GM18498 (cell line): ENCODE measurements at regions not wholly inside any gene's neighbourhood (a gene's known extent, or its start where the extent isn't known, plus 50 kb on each side); places are given as distances from the start of the nearest gene placed in this dataset.
"Not testable (repeated sequence)": the region's sequence is repeated elsewhere in the genome, so short reads cannot be mapped to it uniquely, and the experiment has no call there.

Experiments used
- ATAC-seq: cut with Tn5 transposase; IDR thresholded peaks from one replicate; pipeline ENCODE4 v1.9.1; 2021; ENCODE audit warnings: mild to moderate bottlenecking, moderate library complexity; ENCODE audit not compliant: unreplicated experiment

DNA sequence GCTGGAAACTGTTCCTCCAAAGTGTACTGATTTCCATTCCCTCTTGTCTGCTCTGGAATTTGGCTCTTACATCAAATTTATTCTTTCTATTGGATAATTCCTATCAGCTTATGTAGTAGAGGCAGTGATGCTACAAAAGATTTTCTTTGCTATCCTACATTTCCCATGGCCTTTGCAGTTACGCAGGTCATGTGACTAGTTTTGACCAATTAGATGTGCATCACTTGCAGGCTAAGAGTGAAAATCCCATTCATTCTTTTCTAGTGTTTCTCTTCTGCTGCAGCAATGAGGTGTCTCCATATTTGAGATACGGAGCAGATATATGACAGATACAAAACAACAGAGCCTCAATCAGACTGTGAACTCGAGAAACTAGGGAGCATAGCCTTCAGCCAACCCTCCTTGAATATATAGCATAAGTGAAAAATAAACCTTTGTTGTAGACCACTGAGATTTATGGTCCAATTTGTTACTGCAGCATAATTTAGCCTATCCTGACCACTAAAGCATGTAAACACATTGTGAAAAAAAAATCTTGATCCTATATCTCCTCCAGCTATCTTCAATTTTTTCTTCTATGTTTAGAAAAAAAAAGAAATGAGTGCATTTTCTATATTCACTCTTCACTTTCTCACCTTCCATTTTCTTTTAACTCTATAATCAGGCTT lies 102.0 kb downstream of the HNMT start:
- ATAC-seq = no peak

DNA sequence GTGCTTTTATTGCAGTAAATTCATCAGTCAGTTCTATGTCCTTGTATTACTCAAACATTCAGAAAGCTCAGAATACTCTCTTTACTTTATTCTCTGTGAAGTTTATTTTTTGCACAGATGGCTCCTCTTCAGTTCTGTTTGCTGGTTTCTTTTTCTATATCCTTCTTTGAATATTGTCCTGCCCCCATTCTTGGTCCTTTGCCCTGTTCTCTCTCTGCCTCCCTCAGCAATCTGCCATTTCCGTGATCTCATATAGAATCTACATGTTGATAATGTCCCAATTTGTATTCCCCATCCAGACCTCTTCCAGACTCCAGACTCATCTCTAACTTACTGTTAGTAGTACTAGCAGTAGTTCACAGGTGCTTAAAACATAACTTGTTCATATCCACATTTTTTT lies 102.6 kb downstream of the HNMT start:
- no peak for ATAC-seq

DNA sequence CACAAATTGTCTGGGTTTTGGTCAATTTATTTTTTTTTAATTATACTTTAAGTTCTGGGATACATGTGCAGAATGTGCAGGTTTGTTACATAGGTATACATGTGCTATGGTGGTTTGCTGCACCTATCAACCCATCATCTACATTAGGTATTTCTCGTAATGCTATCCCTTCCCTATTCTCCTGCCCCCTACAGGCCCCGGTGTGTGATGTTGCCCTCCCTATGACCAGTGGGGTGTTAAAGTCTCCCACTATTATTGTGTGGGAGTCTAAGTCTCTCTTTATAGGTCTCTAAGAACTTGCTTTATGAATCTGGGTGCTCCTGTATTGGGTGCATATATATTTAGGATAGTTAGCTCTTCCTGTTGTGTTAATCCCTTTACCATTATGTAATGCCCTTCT lies 104.4 kb downstream of the HNMT start:
- ATAC-seq = not testable (repeated sequence)

DNA sequence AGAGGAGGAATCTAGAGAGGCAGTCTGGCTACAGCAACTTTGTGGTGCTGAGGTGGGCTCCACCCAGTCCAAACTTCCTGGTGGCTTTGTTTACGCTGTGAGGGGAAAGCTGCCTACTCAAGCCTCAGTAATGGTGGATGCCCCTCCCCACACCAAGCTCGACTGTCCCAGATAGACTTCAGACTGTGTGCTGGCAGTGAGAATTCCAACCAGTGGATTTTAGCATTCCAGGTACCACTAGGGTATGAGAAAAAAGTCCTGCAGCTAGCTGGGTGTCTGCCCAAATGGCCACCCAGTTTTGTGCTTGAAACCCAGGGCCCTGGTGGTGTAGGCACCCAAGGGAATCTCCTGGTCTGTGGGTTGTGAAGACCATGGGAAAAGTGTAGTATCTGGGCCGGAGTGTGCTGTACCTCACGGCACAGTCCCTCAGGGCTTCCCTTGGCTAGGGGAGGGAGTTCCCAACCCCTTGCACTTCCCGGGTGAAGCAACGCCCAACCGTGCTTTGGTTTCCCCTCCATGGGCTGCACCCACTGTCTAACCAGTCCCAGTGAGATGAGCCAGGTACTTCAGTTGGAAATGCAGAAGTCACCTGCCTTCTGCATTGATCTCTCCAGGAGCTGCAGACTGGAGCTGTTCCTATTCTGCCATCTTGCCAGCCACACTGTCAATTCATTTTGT lies 106.9 kb downstream of the HNMT start:
- ATAC-seq = not testable (repeated sequence)

DNA sequence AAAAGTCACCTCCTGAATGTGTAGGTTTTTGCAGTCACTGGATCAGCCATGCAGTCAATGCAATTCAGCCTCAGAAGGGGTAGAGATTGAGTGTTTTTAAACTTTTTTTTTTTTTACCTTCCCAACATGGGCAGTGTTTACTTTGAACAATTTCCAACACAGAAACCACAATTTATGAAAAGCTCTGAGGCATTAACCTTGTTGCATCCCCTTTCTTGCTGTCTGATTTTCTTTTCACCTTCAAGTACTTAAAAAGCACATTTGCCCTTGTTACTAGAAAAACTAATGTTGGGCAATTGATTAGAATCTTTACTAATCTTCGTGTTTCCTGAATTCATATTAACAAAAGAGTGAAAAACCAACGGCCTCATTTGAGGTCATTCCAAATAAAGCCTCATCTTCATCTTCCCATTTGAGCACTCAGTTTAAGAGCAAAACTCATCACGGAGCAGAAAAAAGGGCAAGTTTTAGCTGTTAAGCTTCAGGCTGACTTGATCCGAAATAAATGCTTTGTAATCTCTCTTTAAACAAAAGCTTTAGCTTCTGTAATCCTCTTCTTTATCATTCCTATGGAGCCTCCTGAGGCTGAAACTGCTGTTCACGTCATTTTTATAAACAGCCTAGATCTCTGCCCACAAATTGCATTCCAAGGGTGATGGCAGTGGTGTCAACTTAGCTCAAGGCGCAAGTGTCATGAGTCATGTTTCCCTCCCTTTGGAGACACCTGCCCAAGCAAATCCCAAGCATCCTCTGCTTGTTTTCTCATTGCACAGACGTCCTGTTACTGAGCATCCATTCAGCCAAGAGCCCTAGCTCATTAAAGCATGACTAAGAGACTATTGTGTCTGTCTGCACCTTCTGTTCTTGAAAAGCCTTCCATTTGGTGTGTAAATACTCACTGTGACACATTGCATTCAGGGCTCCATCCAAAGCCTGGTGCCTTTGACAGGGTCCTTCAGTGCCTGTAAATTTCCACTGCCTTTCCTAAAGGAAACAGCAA lies 107.7 kb downstream of the HNMT start:
- no peak for ATAC-seq

DNA sequence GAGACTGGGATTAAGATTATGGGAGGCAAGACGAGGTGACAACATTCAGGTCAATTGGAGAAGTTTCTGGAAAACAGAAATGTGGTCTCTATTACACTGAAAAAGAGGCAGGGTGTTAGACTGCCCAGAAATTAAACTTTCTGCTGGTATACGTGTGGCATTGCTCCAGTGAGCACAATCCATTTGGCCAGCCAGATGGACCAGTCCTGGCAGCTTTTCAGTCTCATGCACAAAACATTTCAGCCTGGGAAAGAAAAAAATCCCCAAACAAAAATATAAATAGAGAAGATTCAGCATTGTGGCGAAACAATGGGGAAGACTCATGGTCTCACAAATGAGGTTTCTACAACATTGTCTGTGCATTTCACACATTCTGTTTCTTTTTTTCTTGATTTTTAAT lies 113.9 kb downstream of the HNMT start:
- ATAC-seq = no peak

DNA sequence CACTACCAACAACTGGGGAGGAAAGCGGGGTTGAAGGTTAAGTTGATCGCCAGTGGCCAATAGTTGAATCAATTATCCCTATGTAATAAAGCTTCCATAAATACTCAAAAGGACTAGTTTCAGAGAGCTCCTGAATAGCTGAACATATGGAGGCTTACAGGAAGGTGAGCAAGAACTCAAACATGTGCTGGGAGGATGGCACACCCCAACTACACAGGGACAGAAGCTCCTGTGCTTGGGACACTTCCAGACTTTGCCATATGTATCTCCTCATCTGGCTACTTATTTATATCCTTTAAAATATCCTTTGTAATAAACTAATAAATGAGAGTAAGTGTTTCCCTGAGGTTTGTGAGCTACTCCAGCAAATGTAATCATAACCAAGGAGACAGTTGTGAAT lies 115.7 kb downstream of the HNMT start:
- no peak for ATAC-seq

DNA sequence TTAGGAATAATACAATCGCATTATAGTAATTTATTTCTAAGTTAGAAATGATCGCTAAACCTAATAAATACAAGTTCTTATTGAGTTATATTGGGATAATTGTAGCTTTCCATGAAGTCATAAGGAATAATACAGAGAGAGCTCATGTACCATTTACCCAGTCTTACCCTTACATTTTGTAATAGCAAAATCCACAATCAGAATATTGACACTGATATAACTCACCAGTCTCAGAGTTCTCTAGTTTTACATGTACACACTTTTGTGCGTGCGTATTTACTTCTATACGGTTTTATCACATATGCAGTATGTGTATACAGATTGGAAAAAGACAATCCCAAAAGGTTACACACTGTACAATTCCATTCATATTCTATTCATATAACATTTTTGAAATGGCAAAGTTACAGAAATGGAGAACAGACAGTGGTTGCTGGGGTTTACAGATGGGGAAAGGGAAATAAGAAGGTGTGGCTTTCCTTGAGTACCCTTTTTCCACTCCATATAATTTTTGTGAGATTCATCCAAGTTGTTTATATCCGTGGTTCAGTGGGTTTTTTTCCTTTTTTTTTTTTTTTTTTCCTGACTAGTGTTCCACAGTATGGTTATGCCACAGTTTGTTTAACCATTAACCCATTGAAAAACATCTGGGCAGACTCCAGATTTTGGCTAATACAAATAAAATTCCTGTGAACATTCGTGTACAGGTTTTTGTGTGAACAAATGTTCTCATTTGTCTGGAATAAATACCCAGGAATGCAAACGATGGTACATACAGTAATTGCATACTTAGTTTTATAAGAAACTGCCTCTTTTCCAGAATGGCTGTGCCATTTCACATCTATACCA lies 117.2 kb downstream of the HNMT start:
- no peak for ATAC-seq

DNA sequence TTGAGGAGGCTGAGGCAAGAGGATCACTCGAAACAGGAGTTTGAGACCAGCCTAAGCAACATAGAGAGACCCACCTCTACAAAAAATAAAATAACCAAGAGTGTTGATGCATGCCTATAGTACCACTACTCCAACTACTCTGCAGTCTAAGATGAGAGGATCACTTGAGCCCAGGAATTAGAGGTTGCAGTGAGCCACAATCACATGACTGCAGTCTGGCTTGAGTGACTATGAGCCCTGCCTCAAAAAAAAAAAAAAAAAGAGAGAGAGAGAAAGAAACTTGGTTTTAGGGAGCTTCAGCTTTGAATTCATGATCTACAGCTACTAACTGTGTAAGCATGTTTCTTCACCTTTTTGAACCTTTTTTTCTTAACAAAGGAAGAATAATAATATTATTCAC lies 119.9 kb downstream of the HNMT start:
- no peak for ATAC-seq

DNA sequence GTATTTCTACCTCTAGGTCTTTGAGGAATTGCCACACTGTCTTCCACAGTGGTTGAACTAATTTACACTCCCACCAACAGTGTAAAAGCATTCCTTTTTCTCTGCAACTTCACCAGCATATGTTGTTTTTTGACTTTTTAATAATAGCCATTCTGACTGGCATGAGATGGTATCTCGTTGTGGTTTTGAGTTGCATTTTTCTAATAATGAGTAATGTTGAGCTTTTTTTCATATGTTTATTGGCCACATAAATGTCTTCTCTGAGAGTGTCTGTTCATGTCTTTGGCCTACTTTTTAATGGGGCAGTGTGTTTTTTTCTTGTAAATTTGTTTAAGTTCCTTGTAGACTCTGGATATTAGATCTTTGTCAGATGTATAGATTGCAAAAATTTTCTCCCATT lies 121.2 kb downstream of the HNMT start:
- not testable (repeated sequence) for ATAC-seq

DNA sequence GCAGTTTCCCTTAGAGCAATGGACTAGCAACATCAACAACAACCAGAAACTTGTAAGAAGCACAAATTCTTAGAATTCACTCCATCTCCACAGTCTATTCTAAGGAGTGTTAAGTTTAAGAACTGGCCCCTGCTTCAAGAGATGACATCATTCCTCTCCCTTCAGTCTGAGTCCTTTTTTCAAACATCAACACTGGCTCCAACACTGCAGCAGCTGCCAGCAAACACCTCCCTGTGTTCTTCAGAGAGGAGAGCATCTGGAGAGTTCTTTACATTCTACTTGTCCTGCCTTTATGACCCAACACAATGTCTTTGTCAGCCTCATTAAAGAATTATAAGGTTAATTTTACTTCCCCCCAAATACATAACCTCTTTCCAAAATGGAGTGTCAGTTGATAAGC lies 122.3 kb downstream of the HNMT start:
- no peak for ATAC-seq

DNA sequence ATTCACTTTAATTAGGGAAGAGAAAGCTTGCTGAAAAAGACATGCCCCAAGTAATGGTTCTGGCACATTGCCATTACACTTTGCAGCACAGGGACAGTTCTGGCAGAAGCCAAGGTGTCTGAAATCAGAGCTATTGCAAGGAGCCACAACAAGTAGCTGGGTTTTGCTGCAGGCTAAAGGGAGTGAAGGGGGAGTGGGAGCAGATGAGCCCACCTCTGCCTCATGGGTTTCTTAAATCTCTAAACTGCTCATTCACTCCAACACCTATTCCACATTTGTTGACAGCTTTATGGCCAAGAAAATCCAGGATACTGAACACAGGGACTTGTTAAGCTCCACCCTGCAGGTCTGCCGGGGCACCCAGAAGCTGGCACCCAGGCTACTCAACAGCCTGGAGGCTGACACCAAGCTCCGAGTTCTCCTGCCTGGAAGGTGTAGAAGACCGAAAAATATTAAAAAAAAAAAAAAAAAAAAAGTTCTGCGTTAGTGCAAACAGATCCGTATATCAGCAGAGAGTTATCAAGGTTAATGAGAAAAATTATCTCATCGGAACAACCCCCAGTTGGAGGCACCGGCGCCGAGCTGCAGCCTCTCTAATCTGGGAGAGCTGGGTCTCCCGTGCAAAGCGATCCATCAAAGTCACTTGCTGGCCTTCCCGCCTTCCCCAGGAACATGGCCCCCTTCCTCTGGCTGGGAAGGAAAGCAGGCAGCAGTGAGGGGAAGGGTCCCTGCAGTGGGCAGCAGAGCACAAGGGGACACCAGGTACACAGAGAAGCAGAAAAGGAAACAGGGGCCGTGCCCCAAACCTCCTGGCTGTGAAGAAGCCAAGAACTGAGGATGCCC lies 123.7 kb downstream of the HNMT start:
- ATAC-seq = no peak

DNA sequence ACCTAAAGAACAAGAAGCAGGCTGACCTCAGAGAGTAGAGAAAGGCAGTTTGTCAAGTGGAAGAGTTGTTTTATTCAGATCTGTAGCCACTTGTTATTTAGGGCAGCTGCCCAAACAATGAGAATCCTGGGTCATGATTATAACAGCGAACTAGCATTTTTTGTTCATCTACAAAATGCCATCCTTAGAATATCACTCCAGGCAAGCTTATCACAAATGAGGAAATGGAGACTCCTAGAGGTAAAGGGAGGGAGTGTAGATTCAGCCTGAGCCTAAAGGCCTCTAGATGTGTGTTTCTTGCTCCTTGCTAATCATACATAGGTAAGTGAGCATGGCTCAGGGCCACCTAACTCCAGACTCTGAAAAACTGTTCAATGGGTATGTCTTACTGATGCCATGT lies 126.1 kb downstream of the HNMT start:
- ATAC-seq = peak; percentile 75

DNA sequence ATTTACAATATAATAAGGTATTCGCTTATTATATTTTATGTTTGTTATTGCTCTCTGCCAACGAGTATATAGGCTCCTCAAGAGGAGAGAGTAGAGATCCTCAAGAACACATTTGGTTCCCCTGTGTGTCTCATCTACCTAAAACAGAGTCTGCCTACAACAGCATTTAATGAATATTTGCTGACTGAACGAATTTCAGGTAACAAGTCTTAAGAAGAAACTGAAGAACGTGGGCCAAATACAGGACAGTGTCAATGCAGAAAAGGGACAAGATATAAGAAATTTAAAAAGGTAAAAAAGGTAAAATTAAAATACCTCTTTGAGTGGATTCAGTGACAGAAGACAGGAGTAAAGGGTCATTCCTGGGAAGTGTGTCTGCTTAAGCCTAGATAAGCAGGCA lies 129.2 kb downstream of the HNMT start:
- no peak for ATAC-seq

DNA sequence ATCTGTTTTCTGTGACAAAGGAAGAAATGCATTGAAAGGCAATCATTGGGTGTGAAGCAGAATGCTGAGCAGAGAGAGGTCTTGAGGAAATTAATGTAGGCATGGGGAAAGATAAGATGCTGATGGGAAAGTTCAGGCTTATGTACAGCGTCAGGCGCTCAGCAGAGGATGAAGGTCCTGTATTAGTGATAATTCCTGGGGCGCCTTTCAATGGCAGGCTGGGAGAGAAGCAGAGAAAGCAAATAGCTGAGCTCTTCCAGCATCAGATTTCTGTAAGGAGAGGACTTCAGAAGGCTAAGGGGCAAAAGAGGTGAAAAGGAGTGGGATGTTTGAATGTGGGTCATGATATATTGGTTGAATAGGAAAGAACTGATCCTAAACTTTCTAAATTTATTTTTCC lies 129.8 kb downstream of the HNMT start:
- no peak for ATAC-seq

DNA sequence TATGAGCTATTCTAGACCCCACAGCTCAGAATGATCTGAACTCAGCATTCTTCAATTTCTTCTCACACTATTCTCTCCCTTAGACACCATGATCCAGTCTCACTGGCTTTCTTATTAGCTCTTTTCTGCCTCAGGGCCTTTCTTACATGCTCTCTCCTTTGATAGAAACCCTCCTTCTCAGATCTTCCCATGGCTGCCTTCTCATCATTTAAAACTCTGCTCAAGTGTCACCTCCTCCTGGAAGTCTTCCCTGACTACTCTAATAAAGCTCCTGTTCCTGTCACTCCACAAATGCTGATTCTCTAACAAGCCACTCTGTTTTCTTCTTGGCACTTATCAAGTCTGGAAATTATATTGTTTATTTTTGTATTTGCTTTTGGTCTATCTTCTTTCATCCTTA lies 131.1 kb downstream of the HNMT start:
- ATAC-seq = no peak

DNA sequence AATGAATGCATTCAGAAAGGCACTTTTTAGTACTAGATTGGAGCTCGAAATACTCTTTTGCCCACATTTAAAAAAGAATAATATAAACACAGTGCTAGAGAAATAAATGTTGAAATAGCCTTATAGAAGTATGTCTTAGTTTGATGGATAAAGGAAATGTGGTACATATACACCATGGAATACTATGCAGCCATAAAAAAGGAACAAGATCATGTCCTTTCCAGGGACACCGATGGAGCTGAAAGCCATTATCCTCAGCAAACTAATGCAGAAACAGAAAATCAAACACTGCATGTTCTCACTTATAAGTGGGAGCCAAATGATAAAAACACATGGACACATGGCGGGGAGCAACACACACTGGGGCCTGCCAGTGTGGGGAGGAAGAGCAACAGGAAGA lies 135.0 kb downstream of the HNMT start:
- ATAC-seq = not testable (repeated sequence)

DNA sequence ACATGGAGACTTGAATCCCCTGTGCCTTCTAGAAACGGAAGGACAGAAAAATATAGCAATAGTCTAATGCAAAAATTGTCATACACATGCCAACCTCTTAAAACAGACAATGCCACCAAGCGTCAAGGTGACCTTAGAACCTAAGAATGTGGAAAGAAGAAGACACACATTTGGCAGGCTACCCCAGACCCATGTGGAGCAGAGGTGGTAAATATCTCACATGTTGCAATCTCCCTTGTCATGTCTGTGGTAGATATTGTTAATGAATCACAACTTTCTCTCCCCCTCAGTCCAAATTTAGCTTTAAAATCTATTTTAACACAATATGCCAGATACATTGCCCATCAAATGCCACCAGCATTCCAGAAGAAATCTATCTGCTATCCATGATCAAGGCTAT lies 137.4 kb downstream of the HNMT start:
- ATAC-seq = no peak

DNA sequence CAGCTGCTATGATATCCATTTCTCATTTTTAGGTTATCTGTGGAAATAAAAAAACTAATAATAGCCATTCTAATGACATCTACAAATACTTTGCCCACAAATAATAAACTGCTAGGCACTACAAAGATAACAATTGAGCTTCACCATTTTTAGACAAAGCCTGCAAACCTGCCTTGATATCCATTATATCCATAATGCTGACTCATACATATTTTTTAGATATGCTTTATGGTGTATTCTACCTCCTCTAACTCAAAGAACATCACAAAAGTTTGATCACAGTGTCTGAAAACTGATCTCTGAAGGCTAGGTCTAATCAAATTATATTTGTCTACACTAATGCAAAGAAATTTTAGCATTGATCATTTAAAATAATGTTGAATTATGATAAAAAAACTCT lies 138.4 kb downstream of the HNMT start:
- ATAC-seq = no peak

DNA sequence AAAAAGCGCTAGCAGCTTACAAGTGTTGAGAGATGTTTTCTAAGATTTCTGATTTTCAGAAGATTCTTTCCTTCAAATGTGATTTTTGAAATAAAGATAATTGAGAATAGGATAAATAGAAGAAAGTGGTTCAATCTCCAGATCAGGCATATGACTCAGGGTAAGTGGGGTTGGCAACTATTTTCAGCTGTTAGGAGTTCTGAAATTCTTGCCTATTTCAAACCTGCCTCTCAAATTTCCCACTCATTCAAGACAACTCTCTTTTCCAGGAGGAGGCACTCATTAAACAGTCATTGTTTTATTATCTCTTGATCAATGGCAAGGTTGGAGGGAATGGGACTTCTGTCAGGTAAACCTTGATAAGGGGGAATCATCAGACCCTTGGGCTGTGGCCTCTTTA lies 138.9 kb downstream of the HNMT start:
- no peak for ATAC-seq
